Astrocyte (in vitro differentiated cells and primary cell): ENCODE measurements at regions not wholly inside any gene's neighbourhood (a gene's known extent, or its start where the extent isn't known, plus 50 kb on each side); places are given as distances from the start of the nearest gene placed in this dataset.

Experiments
- EZH2 ChIP-seq: IDR thresholded peaks from 2 replicates; pipeline ENCODE4 v1.6.1; 2012; ENCODE audit warnings: mild to moderate bottlenecking, low read length, inconsistent platforms; ENCODE audit not compliant: insufficient read depth
- TF ChIP-seq, protein P1 (sequence below): IDR thresholded peaks from 2 replicates; pipeline ENCODE4 v1.5.1; 2011; ENCODE audit warnings: low read depth, mild to moderate bottlenecking, inconsistent platforms, low read length, moderate library complexity; ENCODE audit not compliant: insufficient read depth

- TF ChIP-seq, protein P1, sequence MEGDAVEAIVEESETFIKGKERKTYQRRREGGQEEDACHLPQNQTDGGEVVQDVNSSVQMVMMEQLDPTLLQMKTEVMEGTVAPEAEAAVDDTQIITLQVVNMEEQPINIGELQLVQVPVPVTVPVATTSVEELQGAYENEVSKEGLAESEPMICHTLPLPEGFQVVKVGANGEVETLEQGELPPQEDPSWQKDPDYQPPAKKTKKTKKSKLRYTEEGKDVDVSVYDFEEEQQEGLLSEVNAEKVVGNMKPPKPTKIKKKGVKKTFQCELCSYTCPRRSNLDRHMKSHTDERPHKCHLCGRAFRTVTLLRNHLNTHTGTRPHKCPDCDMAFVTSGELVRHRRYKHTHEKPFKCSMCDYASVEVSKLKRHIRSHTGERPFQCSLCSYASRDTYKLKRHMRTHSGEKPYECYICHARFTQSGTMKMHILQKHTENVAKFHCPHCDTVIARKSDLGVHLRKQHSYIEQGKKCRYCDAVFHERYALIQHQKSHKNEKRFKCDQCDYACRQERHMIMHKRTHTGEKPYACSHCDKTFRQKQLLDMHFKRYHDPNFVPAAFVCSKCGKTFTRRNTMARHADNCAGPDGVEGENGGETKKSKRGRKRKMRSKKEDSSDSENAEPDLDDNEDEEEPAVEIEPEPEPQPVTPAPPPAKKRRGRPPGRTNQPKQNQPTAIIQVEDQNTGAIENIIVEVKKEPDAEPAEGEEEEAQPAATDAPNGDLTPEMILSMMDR, result no peak
- TF ChIP-seq EZH2, result no peak
These were observed 196.9 kb downstream of the MYCN start for GRCh38 chr2:16137080-16137755.
